ENCODE measurements at regions not wholly inside any gene's neighbourhood (a gene's known extent, or its start where the extent isn't known, plus 50 kb on each side); places are given as distances from the start of the nearest gene placed in this dataset.

DNA sequence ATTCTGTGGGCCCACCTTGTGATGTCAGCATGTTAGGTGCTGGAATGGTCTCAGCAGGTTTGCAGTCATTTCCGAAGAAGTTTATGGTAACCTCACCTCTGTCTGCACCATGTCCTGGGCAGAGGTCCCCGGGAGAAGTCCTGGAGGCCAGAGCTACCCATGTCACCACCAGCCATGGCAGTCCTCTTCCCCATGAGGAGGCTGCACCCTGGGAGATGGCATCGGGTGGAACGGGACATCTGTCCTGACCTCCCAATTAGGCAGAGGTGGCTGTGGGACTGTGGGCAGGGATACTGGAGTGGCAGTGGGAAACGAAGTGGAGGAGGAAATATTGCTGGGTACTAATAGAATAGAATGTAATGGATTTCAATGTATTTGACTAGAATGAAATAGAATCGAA is 511.8 kb upstream of the WSB1 start:
- TF ChIP-seq EZH2 (IDR thresholded peaks at IDR 0.05; ENCODE audit: low read length, unreplicated experiment): no peak
- TF ChIP-seq CTCF (conservative IDR thresholded peaks at IDR 0.05; ENCODE audit: low read depth, low read length): no peak
- no peak for TF ChIP-seq EZH2phosphoT487 (IDR thresholded peaks at IDR 0.05; ENCODE audit: borderline replicate concordance, low read length)

All from PC-3 (cell line).